H54 (cell line): ENCODE measurements at regions not wholly inside any gene's neighbourhood (a gene's known extent, or its start where the extent isn't known, plus 50 kb on each side); places are given as distances from the start of the nearest gene placed in this dataset.
A peak's percentile ranks its signal among the peaks of the same experiment; 100 is the strongest.
"Not testable (repeated sequence)": the region's sequence is repeated elsewhere in the genome, so short reads cannot be mapped to it uniquely, and the experiment has no call there.

ENCODE experiments used
- DNase-seq: peaks from one replicate; pipeline ENCODE4 v3.0.0; 2011; ENCODE audit warnings: low spot score, mixed read lengths; ENCODE audit not compliant: insufficient read length
- FAIRE-seq: peaks from 3 replicates; lab custom pipeline; 2011; peaks lifted over from hg19 to GRCh38; lab: Jason Lieb, UNC
- POLR2A ChIP-seq: IDR thresholded peaks from 2 replicates; pipeline ENCODE4 v1.6.1; 2011; ENCODE audit warnings: low read depth, mild to moderate bottlenecking, low read length

GRCh38 chrX:3485727-3486126 is 139.3 kb upstream of the MXRA5 start:
- DNase-seq (no peak), FAIRE-seq (no peak)
- no peak for TF ChIP-seq POLR2A

GRCh38 chrX:3479026-3479425 is 132.6 kb upstream of the MXRA5 start:
- DNase-seq: no peak
- FAIRE-seq: no peak
- no peak for TF ChIP-seq POLR2A

GRCh38 chrX:3476973-3477372 is 130.5 kb upstream of the MXRA5 start:
- FAIRE-seq: no peak
- no peak for TF ChIP-seq POLR2A

DNA sequence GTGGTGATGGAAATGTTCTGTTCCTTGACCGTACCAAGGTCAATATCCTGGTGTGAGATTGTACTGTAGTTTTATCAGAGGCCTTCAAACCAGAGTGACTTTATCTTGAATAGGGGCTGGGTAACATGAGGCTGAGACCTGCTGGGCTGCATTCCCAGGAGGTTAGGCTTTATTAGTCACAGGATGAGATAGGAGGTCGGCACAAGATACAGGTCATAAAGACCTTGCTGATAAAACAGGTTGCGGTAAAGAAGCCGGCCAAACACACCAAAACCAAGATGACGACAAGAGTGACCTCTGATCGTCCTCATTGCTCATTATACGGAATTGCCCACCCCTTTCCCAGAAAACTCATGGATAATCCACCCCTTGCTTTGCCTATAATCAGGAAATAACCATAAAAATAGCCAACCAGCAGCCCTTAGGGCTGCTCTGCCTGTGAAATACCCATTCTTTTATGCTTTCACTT is 123.8 kb upstream of the MXRA5 start:
- not testable (repeated sequence) for DNase-seq
- FAIRE-seq: peak; percentile 45

More at GRCh38 chrX:3476973-3477372, 130.5 kb upstream of the MXRA5 start:
- no peak for DNase-seq

DNA sequence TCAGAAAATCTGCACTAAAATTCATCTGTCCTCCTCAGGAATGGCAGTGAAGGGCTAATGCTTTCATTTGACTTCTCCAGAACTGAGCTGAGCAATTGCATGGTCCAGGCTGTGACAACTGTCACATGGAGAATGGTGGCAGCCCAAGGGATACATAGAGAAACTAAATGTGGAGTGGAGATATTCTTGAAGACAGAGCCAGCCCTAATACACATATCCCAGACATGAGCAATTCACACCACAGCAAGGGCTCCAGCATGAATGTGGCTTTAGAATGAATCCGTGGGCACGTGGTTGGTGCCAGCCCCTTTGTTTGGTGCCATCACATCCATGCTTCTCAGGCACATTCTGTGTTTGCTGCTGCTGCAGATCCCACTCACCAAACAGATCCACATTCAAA is 121.6 kb upstream of the MXRA5 start:
- DNase-seq: no peak
- no peak for TF ChIP-seq POLR2A
- FAIRE-seq: no peak

DNA sequence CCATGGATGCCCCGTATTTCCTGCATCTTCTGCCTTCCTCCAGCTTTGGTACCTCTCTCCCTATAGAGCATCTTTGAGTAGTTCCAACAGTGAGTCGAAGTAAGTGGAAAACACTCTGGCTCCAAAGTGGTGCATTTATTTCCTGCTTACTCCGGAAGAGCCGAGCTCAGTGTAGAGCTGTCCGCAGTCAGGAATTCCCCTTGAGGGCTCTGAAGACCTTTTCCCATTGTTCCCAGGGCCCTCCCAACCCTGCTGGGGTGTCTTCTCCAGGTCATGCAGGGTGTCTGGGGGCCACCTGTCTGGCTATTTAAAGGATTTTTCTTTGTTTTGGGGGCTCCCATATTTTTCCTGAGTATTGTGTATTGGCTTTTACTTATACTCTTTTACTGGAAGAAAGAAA is 118.6 kb upstream of the MXRA5 start:
- no peak for TF ChIP-seq POLR2A

GRCh38 chrX:3462166-3462508 is 115.7 kb upstream of the MXRA5 start:
- FAIRE-seq: no peak
- no peak for TF ChIP-seq POLR2A
- DNase-seq: no peak

More for the DNA sequence above, 118.6 kb upstream of the MXRA5 start:
- DNase-seq (no peak), FAIRE-seq (no peak)

DNA sequence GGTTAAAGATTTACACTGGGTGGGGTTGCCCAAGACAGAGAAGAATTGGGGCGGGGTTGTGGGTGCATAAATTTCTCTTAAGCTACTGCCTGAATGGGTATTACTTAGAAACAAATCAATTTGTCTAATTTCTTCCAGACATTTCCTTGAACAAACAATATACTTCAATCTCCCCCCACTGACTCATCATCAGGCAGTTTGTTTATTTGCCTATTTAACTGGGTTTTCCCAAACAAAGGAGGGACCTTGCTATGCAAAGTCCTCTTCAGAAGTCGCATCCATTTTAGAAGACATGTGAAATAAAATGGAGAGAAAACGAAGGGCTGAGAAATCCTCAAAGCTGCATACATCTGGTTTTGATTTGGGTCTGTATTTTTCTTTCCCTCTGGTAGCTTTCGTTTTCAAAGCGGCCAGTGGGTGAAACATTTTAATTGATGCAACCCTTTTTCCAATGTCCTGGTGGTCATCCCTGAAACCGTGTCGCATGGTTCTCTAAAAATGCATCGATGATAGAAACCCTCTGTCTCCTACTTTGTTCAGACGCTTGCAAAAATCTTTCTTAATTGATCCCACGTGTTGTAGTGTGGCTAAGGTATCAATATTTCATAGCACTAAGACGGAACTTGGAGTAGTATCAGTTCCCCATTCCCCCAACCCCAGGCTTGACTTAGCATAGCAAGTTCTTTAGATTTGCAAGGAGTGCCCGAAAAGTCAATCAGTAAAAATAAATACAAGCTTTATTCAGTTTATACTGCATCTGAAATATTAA is 115.1 kb upstream of the MXRA5 start:
- FAIRE-seq (no peak), DNase-seq (no peak)
- no peak for TF ChIP-seq POLR2A

GRCh38 chrX:3455796-3456195 is 109.3 kb upstream of the MXRA5 start:
- TF ChIP-seq POLR2A: no peak
- FAIRE-seq (no peak), DNase-seq (no peak)

- no peak for DNase-seq
- no peak for FAIRE-seq
- TF ChIP-seq POLR2A: no peak
Measured at GRCh38 chrX:3451571-3451970, 105.1 kb upstream of the MXRA5 start.

- no peak for DNase-seq
- no peak for FAIRE-seq
- no peak for TF ChIP-seq POLR2A
Measured at GRCh38 chrX:3450881-3451570, 104.6 kb upstream of the MXRA5 start.

DNA sequence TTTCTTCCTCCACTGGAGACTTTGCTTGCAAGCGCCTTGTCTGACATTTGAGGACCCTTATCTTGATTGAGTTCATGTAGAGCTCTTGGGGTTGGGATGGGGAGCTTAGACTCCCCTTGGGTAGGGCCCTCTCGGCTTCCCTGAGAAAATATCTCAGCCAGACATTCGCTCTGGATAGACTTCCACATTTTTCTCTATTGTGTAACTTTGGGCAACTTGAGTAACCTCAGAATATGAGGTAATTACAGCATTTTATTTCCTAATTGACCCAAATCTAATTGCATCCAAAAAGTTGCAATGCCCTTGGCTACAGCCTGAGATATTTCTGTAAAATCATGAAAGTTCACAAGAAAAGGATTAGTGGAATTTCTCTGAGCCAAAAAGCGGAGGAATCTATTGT is 102.8 kb upstream of the MXRA5 start:
- no peak for FAIRE-seq
- no peak for TF ChIP-seq POLR2A
- DNase-seq: no peak

DNA sequence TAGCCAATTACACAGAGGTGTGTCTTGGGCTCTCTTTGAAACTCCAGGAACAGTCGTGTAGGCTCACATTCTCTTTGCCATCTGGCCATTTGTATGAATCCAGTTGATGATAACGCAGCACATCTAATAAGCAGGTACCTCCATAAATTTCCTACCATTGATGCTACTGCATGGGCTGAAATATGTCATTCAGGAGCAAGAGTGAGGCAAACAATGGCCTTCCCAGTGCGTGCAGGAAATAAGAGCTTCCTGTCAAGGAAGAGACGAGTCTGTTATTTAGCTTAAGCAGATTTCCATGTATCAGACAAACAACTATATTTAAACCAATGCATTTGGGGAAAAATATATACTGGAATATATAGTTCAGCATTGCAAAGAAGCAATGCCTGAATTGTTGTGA is 102.1 kb upstream of the MXRA5 start:
- no peak for TF ChIP-seq POLR2A
- DNase-seq: no peak
- FAIRE-seq: no peak

GRCh38 chrX:3445806-3446490 is 99.5 kb upstream of the MXRA5 start:
- no peak for TF ChIP-seq POLR2A
- no peak for FAIRE-seq
- DNase-seq: no peak
